SK-N-SH (cell line): ENCODE measurements at regions not wholly inside any gene's neighbourhood (a gene's known extent, or its start where the extent isn't known, plus 50 kb on each side); places are given as distances from the start of the nearest gene placed in this dataset.

Source experiments
- CTCF ChIP-seq: fragments of 200-600 bp; sonication (generic); IDR thresholded peaks from 2 replicates; pipeline ENCODE4 v1.6.1; 2017; ENCODE audit warnings: antibody characterized with exemption, mild to moderate bottlenecking, moderate library complexity
- NFIC ChIP-seq: IDR thresholded peaks from 2 replicates; pipeline ENCODE4 v1.4.0; 2012; ENCODE audit warnings: borderline replicate concordance
- POLR2AphosphoS5 ChIP-seq: IDR thresholded peaks from 2 replicates; pipeline ENCODE4 v1.6.1; 2012; ENCODE audit warnings: low read depth, low read length
- RFX5 ChIP-seq: IDR thresholded peaks from 2 replicates; pipeline ENCODE4 v1.6.1; 2012; ENCODE audit warnings: mild to moderate bottlenecking, improper control_type of control experiment, low read length
- TAF1 ChIP-seq: IDR thresholded peaks from 2 replicates; pipeline ENCODE4 v1.6.1; 2012; ENCODE audit warnings: low read depth, mild to moderate bottlenecking, low read length, moderate library complexity, borderline replicate concordance
- TCF12 ChIP-seq: IDR thresholded peaks from 2 replicates; pipeline ENCODE4 v1.4.0; 2012
- YY1 ChIP-seq: IDR thresholded peaks from 2 replicates; pipeline ENCODE4 v1.4.0; 2012; ENCODE audit warnings: low read depth, mild to moderate bottlenecking
- ZBTB33 ChIP-seq: IDR thresholded peaks from 2 replicates; pipeline ENCODE4 v1.4.0; 2012; ENCODE audit warnings: low read depth, borderline replicate concordance
- TF ChIP-seq, protein P1 (sequence below): IDR thresholded peaks from 2 replicates; pipeline ENCODE4 v1.6.1; 2012; ENCODE audit warnings: mild to moderate bottlenecking, low read depth, low read length, moderate library complexity

DNA sequence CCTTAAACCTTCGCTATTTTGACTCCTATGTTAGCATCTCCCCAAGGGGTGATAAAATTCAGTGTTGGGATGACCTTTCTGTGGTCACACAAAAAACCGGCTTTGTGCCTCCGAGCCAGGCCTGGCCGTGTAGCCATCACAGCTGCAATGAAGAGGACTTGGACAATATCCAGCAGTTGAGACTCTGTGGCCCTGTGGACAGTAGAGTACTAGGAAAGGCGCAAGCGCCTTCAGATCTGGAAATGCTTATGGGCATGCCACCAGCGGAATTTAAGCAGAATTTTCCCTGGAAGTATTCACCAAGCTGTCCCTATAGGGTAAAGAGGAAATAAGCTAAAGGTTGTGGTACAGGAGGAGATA, 63.3 kb upstream of the SLC2A12 start:
- TF ChIP-seq CTCF: no peak
- TF ChIP-seq ZBTB33: no peak
- no peak for TF ChIP-seq TCF12
- TF ChIP-seq, protein P1, sequence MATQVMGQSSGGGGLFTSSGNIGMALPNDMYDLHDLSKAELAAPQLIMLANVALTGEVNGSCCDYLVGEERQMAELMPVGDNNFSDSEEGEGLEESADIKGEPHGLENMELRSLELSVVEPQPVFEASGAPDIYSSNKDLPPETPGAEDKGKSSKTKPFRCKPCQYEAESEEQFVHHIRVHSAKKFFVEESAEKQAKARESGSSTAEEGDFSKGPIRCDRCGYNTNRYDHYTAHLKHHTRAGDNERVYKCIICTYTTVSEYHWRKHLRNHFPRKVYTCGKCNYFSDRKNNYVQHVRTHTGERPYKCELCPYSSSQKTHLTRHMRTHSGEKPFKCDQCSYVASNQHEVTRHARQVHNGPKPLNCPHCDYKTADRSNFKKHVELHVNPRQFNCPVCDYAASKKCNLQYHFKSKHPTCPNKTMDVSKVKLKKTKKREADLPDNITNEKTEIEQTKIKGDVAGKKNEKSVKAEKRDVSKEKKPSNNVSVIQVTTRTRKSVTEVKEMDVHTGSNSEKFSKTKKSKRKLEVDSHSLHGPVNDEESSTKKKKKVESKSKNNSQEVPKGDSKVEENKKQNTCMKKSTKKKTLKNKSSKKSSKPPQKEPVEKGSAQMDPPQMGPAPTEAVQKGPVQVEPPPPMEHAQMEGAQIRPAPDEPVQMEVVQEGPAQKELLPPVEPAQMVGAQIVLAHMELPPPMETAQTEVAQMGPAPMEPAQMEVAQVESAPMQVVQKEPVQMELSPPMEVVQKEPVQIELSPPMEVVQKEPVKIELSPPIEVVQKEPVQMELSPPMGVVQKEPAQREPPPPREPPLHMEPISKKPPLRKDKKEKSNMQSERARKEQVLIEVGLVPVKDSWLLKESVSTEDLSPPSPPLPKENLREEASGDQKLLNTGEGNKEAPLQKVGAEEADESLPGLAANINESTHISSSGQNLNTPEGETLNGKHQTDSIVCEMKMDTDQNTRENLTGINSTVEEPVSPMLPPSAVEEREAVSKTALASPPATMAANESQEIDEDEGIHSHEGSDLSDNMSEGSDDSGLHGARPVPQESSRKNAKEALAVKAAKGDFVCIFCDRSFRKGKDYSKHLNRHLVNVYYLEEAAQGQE: no peak
- no peak for TF ChIP-seq NFIC
- TF ChIP-seq RFX5: no peak
- TF ChIP-seq POLR2AphosphoS5: no peak
- TF ChIP-seq TAF1: no peak
- TF ChIP-seq YY1: no peak
